GM23248 (cell line): ENCODE measurements at regions not wholly inside any gene's neighbourhood (a gene's known extent, or its start where the extent isn't known, plus 50 kb on each side); places are given as distances from the start of the nearest gene placed in this dataset.

ENCODE experiments used
- DNase-seq: peaks from one replicate; pipeline ENCODE4 v3.0.0-alpha.2; 2015
- H2AFZ ChIP-seq: fragments of 200-600 bp; sonication (generic); 2 replicates; pipeline ENCODE4 v1.6.1; 2016; ENCODE audit warnings: antibody characterized with exemption
- H3F3A ChIP-seq: fragments of 200-600 bp; sonication (generic); 2 replicates; pipeline ENCODE4 v1.6.1; 2016; ENCODE audit warnings: mild to moderate bottlenecking, antibody characterized with exemption, mixed run types; ENCODE audit not compliant: insufficient read depth
- H3K27ac ChIP-seq: fragments of 200-600 bp; sonication (generic); 2 replicates; pipeline ENCODE4 v1.5.1; 2016; ENCODE audit warnings: mild to moderate bottlenecking
- H3K27me3 ChIP-seq: fragments of 200-600 bp; sonication (generic); replicated peaks from 2 replicates; pipeline ENCODE4 v1.6.1; 2016; ENCODE audit warnings: mild to moderate bottlenecking; ENCODE audit not compliant: insufficient read depth
- H3K36me3 ChIP-seq: fragments of 200-600 bp; sonication (generic); 2 replicates; pipeline ENCODE4 v1.6.1; 2016; ENCODE audit warnings: low read depth, mild to moderate bottlenecking
- H3K4me1 ChIP-seq: fragments of 200-600 bp; sonication (generic); 2 replicates; pipeline ENCODE4 v1.6.1; 2016; ENCODE audit warnings: mild to moderate bottlenecking; ENCODE audit not compliant: insufficient read depth
- H3K4me2 ChIP-seq: fragments of 200-600 bp; sonication (generic); one replicate; pipeline ENCODE4 v1.6.1; 2016; ENCODE audit warnings: mild to moderate bottlenecking; ENCODE audit not compliant: unreplicated experiment
- H3K4me3 ChIP-seq: fragments of 200-600 bp; sonication (generic); 2 replicates; pipeline ENCODE4 v1.5.1; 2016; ENCODE audit warnings: mild to moderate bottlenecking
- H3K79me2 ChIP-seq: fragments of 200-600 bp; sonication (generic); 2 replicates; pipeline ENCODE4 v1.6.1; 2016; ENCODE audit warnings: mild to moderate bottlenecking; ENCODE audit not compliant: insufficient read depth
- H3K9ac ChIP-seq: fragments of 200-600 bp; sonication (generic); 2 replicates; pipeline ENCODE4 v1.6.1; 2016; ENCODE audit warnings: mild to moderate bottlenecking
- H3K9me2 ChIP-seq: fragments of 200-600 bp; sonication (generic); 2 replicates; pipeline ENCODE4 v1.6.1; 2016; ENCODE audit warnings: mixed run types, mild to moderate bottlenecking, moderate library complexity; ENCODE audit not compliant: insufficient read depth
- H3K9me3 ChIP-seq: fragments of 200-600 bp; sonication (generic); one replicate; pipeline ENCODE4 v1.6.1; 2017; ENCODE audit warnings: low read depth
- H4K20me1 ChIP-seq: fragments of 200-600 bp; sonication (generic); 2 replicates; pipeline ENCODE4 v1.6.0; 2016; ENCODE audit not compliant: insufficient read depth
- EZH2 ChIP-seq: fragments of 200-600 bp; sonication (generic); IDR thresholded peaks from 2 replicates; pipeline ENCODE4 v1.6.1; 2018; ENCODE audit warnings: antibody characterized with exemption, mild to moderate bottlenecking; ENCODE audit not compliant: insufficient read depth, poor library complexity, severe bottlenecking
- EZH2phosphoT487 ChIP-seq: fragments of 200-600 bp; sonication (generic); IDR thresholded peaks from 2 replicates; pipeline ENCODE4 v1.6.1; 2018; ENCODE audit warnings: antibody characterized with exemption, moderate library complexity, mild to moderate bottlenecking, low read depth; ENCODE audit not compliant: insufficient read depth
- WGBS, 2 experiments: methylation state at CpG; one replicate each; pipeline ENCODE4 v1.1.6; 2015 to 2017; ENCODE audit warnings: low lambda C conversion rate in 2 of 2, low coverage in 1 of 2; ENCODE audit errors: missing lambda C conversion rate in 2 of 2; 5-methylcytosine and 5-hydroxymethylcytosine counted together
- in situ Hi-C: fragments of 300-500 bp; cut with MboI; formaldehyde crosslinking; loops from 2 replicates; pipeline ENCODE4 v1.15.0; 2020

GRCh38 chr16:73797115-73797514, 499.5 kb upstream of the PSMD7 start:
- H3K4me3 ChIP-seq: no peak overlapping the region
- no peaks in the 10 kb centered on the region for H3K9me3 ChIP-seq
- H3F3A ChIP-seq: no peaks in the 10 kb centered on the region
- in situ Hi-C loops: no loop called here
- no peaks in the 10 kb centered on the region for H3K79me2 ChIP-seq
- H3K36me3 ChIP-seq: no peaks in the 10 kb centered on the region
- no peak overlapping the region for H3K27ac ChIP-seq
- no peak overlapping the region for H3K4me2 ChIP-seq
- H3K4me1 ChIP-seq: no peaks in the 10 kb centered on the region
- no peaks in the 10 kb centered on the region for H4K20me1 ChIP-seq
- WGBS, 2 experiments: 79 to 83% methylated on average over 1 of the region's 1 CpG
- DNase-seq: no peak
- H3K9ac ChIP-seq: no peak overlapping the region
- TF ChIP-seq EZH2phosphoT487 (no peak), EZH2 (no peak)
- H2AFZ ChIP-seq: no peak overlapping the region
- H3K27me3 ChIP-seq: no peaks in the 10 kb centered on the region; the same call in 1 of the 2 replicates
- H3K9me2 ChIP-seq: no peaks in the 10 kb centered on the region

- Histone ChIP-seq H3K27ac (no peak overlapping the region), H3K79me2 (no peaks in the 10 kb centered on the region), H3K9ac (no peak overlapping the region), H3K36me3 (no peaks in the 10 kb centered on the region), H2AFZ (no peak overlapping the region), H3K9me3 (no peaks in the 10 kb centered on the region), H3F3A (no peaks in the 10 kb centered on the region), H3K4me2 (no peak overlapping the region), H3K4me3 (no peak overlapping the region), H3K4me1 (no peaks in the 10 kb centered on the region), H3K27me3 (no peaks in the 10 kb centered on the region; the same call in 1 of the 2 replicates), H4K20me1 (no peaks in the 10 kb centered on the region), H3K9me2 (no peaks in the 10 kb centered on the region)
- DNase-seq: no peak
- WGBS, 2 experiments: 0 to 1% methylated on average over 4 of the region's 4 CpGs
- in situ Hi-C loops: no loop called here
- TF ChIP-seq EZH2 (no peak), EZH2phosphoT487 (no peak)
These were observed 500.4 kb upstream of the PSMD7 start for GRCh38 chr16:73796241-73796640.

DNA sequence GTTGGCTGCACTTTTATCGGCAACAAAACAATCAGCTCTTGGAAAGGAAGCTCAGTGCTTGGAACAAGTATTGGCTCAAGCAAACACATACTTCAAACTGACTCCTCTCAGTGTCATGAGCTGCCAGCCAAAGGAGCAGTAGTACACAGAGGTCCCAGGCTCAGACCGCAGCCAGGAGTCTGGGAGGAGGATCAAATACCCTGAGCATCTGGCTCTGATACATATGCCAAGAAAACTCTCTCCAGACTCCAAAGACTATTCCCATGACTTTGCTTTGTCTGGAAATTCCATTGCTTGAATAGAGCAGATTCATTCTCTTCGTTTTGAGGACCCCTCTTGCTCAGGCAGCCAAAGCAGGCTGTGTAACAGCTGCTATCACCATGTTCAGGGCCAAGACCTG, 501.6 kb upstream of the PSMD7 start:
- WGBS, 2 experiments: 0% methylated on average over 3 of the region's 3 CpGs
- no peaks in the 10 kb centered on the region for H3K9me2 ChIP-seq
- in situ Hi-C loops: no loop called here

DNA sequence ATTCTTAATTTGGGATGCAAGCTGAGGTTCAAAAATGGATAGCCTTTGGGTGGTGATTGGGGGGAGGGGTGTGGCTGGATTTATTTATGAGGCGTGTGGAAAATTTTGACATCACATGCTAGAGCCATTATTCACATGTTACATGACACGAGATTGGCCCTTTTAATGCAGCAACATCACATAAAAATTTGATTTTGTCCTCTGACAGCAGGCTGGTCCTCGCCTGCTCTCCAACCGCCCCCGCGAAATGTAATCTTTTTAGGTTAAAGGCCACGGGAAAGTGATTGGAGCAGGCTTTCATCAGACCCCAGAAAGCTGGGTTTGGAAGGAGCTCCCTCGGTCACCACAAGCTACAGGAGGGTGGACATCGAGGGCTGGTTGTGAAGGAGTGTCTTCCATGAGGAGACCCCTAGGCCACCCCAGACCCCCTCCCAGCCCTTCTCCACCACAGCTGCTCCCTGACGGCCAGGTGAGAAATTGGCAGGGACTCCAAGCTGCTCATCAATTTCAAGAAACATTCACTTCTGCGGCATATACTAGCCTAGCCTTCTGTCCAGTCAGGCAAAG, 502.7 kb upstream of the PSMD7 start:
- Histone ChIP-seq H3K4me2 (no peak overlapping the region), H3K4me1 (no peaks in the 10 kb centered on the region), H3K27me3 (no peaks in the 10 kb centered on the region; the same call in 1 of the 2 replicates), H3K9me2 (no peaks in the 10 kb centered on the region), H2AFZ (no peak overlapping the region), H3K36me3 (no peaks in the 10 kb centered on the region), H3K4me3 (no peak overlapping the region), H4K20me1 (no peaks in the 10 kb centered on the region), H3K9me3 (no peaks in the 10 kb centered on the region), H3F3A (no peaks in the 10 kb centered on the region), H3K9ac (no peak overlapping the region), H3K27ac (no peak overlapping the region), H3K79me2 (no peaks in the 10 kb centered on the region)
- no peak for DNase-seq
- 4 to 6% methylated on average over 10 to 11 of the region's 11 CpGs for WGBS, 2 experiments
- TF ChIP-seq EZH2phosphoT487 (no peak), EZH2 (no peak)
- in situ Hi-C loops: no loop called here

More for the DNA sequence above, 501.6 kb upstream of the PSMD7 start:
- no peak overlapping the region for H2AFZ ChIP-seq
- H3K4me1 ChIP-seq: no peaks in the 10 kb centered on the region
- no peaks in the 10 kb centered on the region; the same call in 1 of the 2 replicates for H3K27me3 ChIP-seq
- no peak overlapping the region for H3K27ac ChIP-seq
- no peaks in the 10 kb centered on the region for H3K9me3 ChIP-seq
- no peaks in the 10 kb centered on the region for H3K79me2 ChIP-seq
- H3K36me3 ChIP-seq: no peaks in the 10 kb centered on the region
- no peak for DNase-seq
- no peak overlapping the region for H3K4me3 ChIP-seq
- H3K4me2 ChIP-seq: no peak overlapping the region
- TF ChIP-seq EZH2phosphoT487: no peak
- no peak for TF ChIP-seq EZH2
- H3F3A ChIP-seq: no peaks in the 10 kb centered on the region
- no peaks in the 10 kb centered on the region for H4K20me1 ChIP-seq
- H3K9ac ChIP-seq: no peak overlapping the region

DNA sequence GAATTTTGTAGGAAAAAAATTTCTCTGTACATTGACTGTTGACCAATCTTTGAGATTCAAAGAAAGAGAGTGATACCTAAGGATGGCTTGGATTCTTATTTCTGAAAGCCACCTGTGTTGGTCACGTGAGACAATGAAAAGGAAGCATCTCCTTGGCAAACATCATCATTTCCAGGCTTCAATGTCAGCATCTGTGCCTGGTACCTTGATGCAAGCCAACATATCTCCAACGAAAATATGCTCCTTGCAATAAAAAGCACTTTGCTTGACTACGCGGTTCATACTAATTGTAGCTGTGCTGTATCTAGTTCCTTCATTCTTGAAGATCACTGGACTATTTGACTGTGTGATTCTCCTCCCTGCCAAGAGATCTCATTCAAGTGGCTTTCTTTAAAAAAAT, 503.4 kb upstream of the PSMD7 start:
- Histone ChIP-seq H3K79me2 (no peaks in the 10 kb centered on the region), H3K27me3 (no peaks in the 10 kb centered on the region; the same call in 1 of the 2 replicates), H3K4me3 (no peak overlapping the region), H3K9ac (no peak overlapping the region), H3K27ac (no peak overlapping the region), H3K9me2 (no peaks in the 10 kb centered on the region), H3K4me1 (no peaks in the 10 kb centered on the region), H2AFZ (no peak overlapping the region), H3F3A (no peaks in the 10 kb centered on the region), H3K4me2 (no peak overlapping the region), H4K20me1 (no peaks in the 10 kb centered on the region), H3K9me3 (no peaks in the 10 kb centered on the region), H3K36me3 (no peaks in the 10 kb centered on the region)
- 0 to 1% methylated on average over 4 of the region's 4 CpGs for WGBS, 2 experiments
- no peak for DNase-seq
- no peak for TF ChIP-seq EZH2phosphoT487
- TF ChIP-seq EZH2: no peak
- in situ Hi-C loops: no loop called here
